Muscle of leg (tissue), 3 donors: ENCODE measurements at regions not wholly inside any gene's neighbourhood (a gene's known extent, or its start where the extent isn't known, plus 50 kb on each side); places are given as distances from the start of the nearest gene placed in this dataset.

Experiments
- DNase-seq: peaks from one replicate; pipeline ENCODE4 v3.0.0; 2013
- H3K27ac ChIP-seq: one replicate; pipeline ENCODE4 v1.5.1; 2013; ENCODE audit warnings: mild to moderate bottlenecking, low read length, control low read depth
- H3K27me3 ChIP-seq: one replicate; pipeline ENCODE4 v1.6.1; 2013; ENCODE audit warnings: low read length; ENCODE audit not compliant: control insufficient read depth, insufficient read depth
- H3K36me3 ChIP-seq: one replicate; pipeline ENCODE4 v1.6.1; 2013; ENCODE audit warnings: low read length; ENCODE audit not compliant: control insufficient read depth, insufficient read depth
- H3K4me1 ChIP-seq: one replicate; pipeline ENCODE4 v1.6.1; 2013; ENCODE audit warnings: low read length; ENCODE audit not compliant: control insufficient read depth, insufficient read depth
- H3K4me3 ChIP-seq: one replicate; pipeline ENCODE4 v1.5.1; 2013; ENCODE audit warnings: low read length, control low read depth
- H3K9me3 ChIP-seq: replicated peaks from 2 replicates; pipeline ENCODE4 v1.6.1; 2013; ENCODE audit warnings: low read depth, low read length; ENCODE audit not compliant: control insufficient read depth
- WGBS: methylation state at CpG from one replicate; pipeline ENCODE4 v1.1.5; 2013; ENCODE audit warnings: missing lambda C conversion rate; ENCODE audit not compliant: insufficient coverage; 5-methylcytosine and 5-hydroxymethylcytosine counted together

GRCh38 chr12:97209997-97210396 lies 252.6 kb upstream of the RMST start:
- no peak overlapping the region for H3K27ac ChIP-seq
- H3K4me3 ChIP-seq = no peak overlapping the region
- no peak for DNase-seq
- H3K4me1 ChIP-seq = no peaks in the 10 kb centered on the region
- WGBS = no CpG with 5 or more reads among the region's 1 CpG
- no peaks in the 10 kb centered on the region for H3K9me3 ChIP-seq
- no peaks in the 10 kb centered on the region for H3K36me3 ChIP-seq
- H3K27me3 ChIP-seq = no peaks in the 10 kb centered on the region

- WGBS = no CpG with 5 or more reads among the region's 1 CpG
- Histone ChIP-seq H3K27me3 (no peaks in the 10 kb centered on the region), H3K4me1 (no peaks in the 10 kb centered on the region), H3K27ac (no peak overlapping the region), H3K4me3 (no peak overlapping the region), H3K9me3 (no peaks in the 10 kb centered on the region), H3K36me3 (no peaks in the 10 kb centered on the region)
- no peak for DNase-seq
These were observed 251.1 kb upstream of the RMST start for GRCh38 chr12:97211416-97211930.

- no peaks in the 10 kb centered on the region for H3K9me3 ChIP-seq
- no peak for DNase-seq
- H3K36me3 ChIP-seq = no peaks in the 10 kb centered on the region
- no peaks in the 10 kb centered on the region for H3K27me3 ChIP-seq
- H3K27ac ChIP-seq = no peak overlapping the region
- H3K4me3 ChIP-seq = no peak overlapping the region
- H3K4me1 ChIP-seq = no peaks in the 10 kb centered on the region
- no CpG with 5 or more reads among the region's 1 CpG for WGBS
These were observed 245.8 kb upstream of the RMST start for GRCh38 chr12:97216848-97217247.

GRCh38 chr12:97222391-97222790 lies 240.2 kb upstream of the RMST start:
- DNase-seq = no peak
- no peaks in the 10 kb centered on the region for H3K9me3 ChIP-seq
- no peaks in the 10 kb centered on the region for H3K27me3 ChIP-seq
- 64% methylated on average over 1 of the region's 1 CpG for WGBS
- H3K4me1 ChIP-seq = no peaks in the 10 kb centered on the region
- H3K36me3 ChIP-seq = no peaks in the 10 kb centered on the region
- H3K27ac ChIP-seq = no peak overlapping the region
- no peak overlapping the region for H3K4me3 ChIP-seq

- Histone ChIP-seq H3K36me3 (no peaks in the 10 kb centered on the region), H3K4me1 (no peaks in the 10 kb centered on the region), H3K9me3 (no peaks in the 10 kb centered on the region), H3K27ac (no peak overlapping the region), H3K27me3 (no peaks in the 10 kb centered on the region), H3K4me3 (no peak overlapping the region)
- no CpG with 5 or more reads among the region's 1 CpG for WGBS
- DNase-seq = no peak
These were observed 239.2 kb upstream of the RMST start for GRCh38 chr12:97223419-97223818.

- DNase-seq = peak; percentile 3
- Histone ChIP-seq H3K9me3 (no peaks in the 10 kb centered on the region), H3K4me1 (no peaks in the 10 kb centered on the region), H3K27me3 (no peaks in the 10 kb centered on the region), H3K36me3 (no peaks in the 10 kb centered on the region), H3K4me3 (no peak overlapping the region), H3K27ac (no peak overlapping the region)
- no CpG with 5 or more reads among the region's 5 CpGs for WGBS
These were observed 233.6 kb upstream of the RMST start for GRCh38 chr12:97229004-97229403.

GRCh38 chr12:97235102-97235501 lies 227.5 kb upstream of the RMST start:
- no peaks in the 10 kb centered on the region for H3K27me3 ChIP-seq
- no peaks in the 10 kb centered on the region for H3K36me3 ChIP-seq
- no peaks in the 10 kb centered on the region for H3K9me3 ChIP-seq
- H3K4me1 ChIP-seq = no peaks in the 10 kb centered on the region
- DNase-seq = no peak
- H3K4me3 ChIP-seq = no peak overlapping the region
- 73% methylated on average over 5 of the region's 10 CpGs for whole genome bisulfite sequencing
- H3K27ac ChIP-seq = no peak overlapping the region

- no peak overlapping the region for H3K4me3 ChIP-seq
- WGBS = 75% methylated on average over 4 of the region's 4 CpGs
- H3K4me1 ChIP-seq = no peaks in the 10 kb centered on the region
- H3K36me3 ChIP-seq = no peaks in the 10 kb centered on the region
- H3K27me3 ChIP-seq = no peaks in the 10 kb centered on the region
- H3K9me3 ChIP-seq = no peaks in the 10 kb centered on the region
- H3K27ac ChIP-seq = no peak overlapping the region
- no peak for DNase-seq
These were observed 216.2 kb upstream of the RMST start for GRCh38 chr12:97246368-97246767.

- Histone ChIP-seq H3K27me3 (no peaks in the 10 kb centered on the region), H3K4me1 (no peaks in the 10 kb centered on the region), H3K4me3 (no peak overlapping the region), H3K36me3 (no peaks in the 10 kb centered on the region), H3K9me3 (no peaks in the 10 kb centered on the region), H3K27ac (no peak overlapping the region)
- no peak for DNase-seq
- WGBS = no CpG with 5 or more reads among the region's 4 CpGs
These were observed 212.1 kb upstream of the RMST start for GRCh38 chr12:97250483-97250882.

- WGBS = no CpG with 5 or more reads among the region's 3 CpGs
- Histone ChIP-seq H3K36me3 (no peaks in the 10 kb centered on the region), H3K4me3 (no peak overlapping the region), H3K9me3 (no peaks in the 10 kb centered on the region), H3K4me1 (peaks cover 11% of the 10 kb centered on the region), H3K27me3 (no peaks in the 10 kb centered on the region), H3K27ac (peak overlapping the region; percentile 35)
- DNase-seq = peak; percentile 63
These were observed 204.9 kb upstream of the RMST start for GRCh38 chr12:97257726-97258125.

- Histone ChIP-seq H3K4me1 (peaks cover 11% of the 10 kb centered on the region), H3K9me3 (peaks cover 2% of the 10 kb centered on the region), H3K27ac (no peak overlapping the region), H3K27me3 (no peaks in the 10 kb centered on the region), H3K36me3 (no peaks in the 10 kb centered on the region), H3K4me3 (no peak overlapping the region)
- WGBS = 44% methylated on average over 2 of the region's 2 CpGs
- DNase-seq = no peak
These were observed 203.5 kb upstream of the RMST start for GRCh38 chr12:97259098-97259497.
